NCI-H1694 (cell line): ENCODE measurements at regions not wholly inside any gene's neighbourhood (a gene's known extent, or its start where the extent isn't known, plus 50 kb on each side); places are given as distances from the start of the nearest gene placed in this dataset.
"Not testable (repeated sequence)": the region's sequence is repeated elsewhere in the genome, so short reads cannot be mapped to it uniquely, and the experiment has no call there.

Source experiments
- DNase-seq: peaks from one replicate; lab custom pipeline; 2025; lab: John Stamatoyannopoulos, UW

DNA sequence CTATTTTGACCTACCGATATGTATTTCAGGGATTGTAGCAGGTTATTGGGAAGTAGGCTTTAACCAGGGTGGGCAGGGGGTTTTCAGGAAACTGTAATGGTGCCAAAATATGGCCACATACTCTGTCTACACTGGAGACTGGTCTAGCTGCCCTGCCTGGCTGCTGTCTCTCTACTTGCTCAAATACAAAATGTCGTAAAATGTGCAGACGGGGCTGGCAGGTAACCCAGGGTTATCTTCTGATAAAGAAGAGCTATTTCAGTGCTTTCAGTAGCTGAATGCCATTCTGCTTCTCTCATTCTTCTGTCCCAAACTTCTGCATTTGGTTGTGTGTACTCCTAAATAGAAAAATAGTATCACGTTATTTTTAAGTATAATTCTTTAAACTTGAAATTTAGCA is 616.2 kb downstream of the EPM2A start:
- DNase-seq: no peak

DNA sequence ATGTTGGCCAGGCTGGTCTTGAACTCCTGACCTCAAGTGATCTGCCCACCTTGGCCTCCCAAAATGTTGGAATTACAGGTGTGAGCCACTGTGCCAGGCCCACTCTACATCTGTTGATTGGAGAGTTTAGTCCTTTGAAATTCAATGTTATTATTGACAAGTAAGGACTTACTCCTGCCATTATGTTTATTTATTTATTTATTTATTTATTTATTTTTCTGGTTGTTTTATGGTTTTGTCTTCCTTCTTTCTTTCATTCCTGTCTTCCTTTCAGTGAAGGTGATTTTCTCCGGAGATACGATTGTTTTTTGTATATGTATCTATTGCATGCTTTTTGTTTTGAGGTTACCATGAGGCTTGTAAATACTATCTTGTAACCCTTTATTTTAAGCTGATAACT is 602.6 kb downstream of the EPM2A start:
- no peak for DNase-seq

DNA sequence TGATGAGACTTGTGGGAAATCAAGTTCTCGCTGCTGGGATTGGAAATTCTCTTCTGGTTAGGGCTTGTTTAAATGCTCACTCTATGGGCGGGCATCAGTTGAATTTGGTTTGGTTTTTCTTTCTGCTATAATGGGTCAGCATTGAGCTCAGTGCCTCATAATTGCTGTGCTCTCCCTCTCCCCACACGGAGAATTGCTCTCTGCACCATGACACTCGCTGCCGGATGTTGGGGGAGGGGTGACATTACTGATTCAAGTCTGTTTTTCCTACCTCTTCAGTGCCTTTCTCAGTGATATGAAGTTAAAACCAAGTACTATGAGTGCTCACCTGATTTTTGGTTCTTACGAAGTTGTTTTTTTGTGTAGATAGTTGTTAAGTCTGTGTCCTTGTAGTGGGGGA is 599.6 kb downstream of the EPM2A start:
- DNase-seq: no peak

DNA sequence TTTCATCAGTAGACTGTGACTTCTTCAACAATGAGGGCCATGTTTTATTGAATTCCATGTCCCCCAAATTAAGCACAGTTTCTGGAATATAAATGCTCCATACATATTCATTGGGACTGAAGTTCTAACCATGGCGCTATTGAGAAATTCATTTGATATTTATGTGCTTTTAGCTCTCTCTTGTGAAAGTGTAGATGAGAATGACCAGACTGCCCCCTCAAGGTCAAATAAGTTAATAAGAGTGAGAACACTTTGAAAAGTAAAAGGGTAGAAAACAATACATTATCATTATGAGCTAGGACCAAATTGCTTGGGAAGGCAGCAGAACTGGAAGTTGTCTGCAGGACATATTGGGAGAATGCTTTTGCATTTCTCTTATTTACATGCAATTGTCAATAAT is 597.9 kb downstream of the EPM2A start:
- no peak for DNase-seq

DNA sequence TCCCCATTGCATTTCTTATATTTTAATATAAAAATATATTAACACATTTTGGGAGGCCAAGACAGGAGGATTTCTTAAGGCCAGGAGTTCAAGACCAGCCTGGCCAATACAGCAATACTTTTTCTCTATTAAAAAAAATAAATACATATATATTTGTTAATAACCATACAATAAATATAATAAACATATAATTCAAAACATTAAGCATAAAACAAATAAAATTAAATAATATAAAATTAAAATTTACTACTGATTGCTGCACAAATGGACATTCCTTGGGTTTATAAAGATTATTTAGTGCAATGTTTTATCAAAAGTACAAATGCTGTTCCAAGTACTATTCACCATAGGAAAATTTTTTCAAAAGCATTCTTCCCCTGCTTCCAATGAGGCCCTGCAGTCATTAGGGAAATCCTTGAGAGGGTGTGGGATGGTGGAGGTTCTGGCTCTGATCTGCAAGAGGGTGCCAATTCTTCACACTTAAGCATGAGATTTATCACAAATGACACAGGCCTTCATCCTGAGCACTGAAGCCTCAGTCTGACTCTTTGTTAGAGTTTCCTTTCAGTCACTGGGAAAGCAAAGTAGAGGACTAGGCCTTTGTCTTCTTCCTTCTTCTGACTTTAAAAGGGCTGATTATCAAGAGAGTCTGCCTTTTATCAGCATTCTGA is 596.7 kb downstream of the EPM2A start:
- DNase-seq: no peak

DNA sequence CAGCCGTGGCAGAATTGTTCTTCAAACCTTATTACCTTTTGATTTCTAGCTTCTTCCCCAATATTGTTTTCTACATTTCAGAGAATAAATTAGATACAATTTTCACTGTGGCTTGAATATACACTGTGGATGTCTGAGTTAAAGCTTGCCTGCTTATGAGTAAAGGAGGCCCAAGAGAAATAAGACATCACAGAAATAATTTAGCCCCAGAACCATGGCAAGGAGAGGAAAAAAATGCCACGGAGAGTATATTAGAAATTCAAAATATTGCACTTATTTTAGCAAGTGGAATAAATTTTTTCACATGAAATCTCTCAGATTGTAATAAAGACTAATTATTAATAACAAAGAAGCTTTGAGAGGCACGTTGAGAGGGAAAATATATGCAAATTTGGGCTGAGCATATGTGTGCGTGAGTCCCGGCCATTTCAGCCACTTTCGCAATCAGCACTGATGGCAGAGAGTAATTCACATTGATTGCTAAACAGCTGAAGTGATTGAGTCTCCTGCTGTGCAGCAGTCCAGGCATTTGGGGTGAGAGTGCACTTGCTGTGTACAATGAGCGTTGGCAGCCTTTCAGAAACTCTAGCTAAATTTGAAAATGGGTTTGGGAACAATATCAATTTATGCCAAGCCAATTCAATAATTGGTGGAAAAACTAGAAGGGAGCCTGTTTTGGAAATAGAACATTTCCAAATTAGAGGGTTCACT is 596.0 kb downstream of the EPM2A start:
- no peak for DNase-seq

DNA sequence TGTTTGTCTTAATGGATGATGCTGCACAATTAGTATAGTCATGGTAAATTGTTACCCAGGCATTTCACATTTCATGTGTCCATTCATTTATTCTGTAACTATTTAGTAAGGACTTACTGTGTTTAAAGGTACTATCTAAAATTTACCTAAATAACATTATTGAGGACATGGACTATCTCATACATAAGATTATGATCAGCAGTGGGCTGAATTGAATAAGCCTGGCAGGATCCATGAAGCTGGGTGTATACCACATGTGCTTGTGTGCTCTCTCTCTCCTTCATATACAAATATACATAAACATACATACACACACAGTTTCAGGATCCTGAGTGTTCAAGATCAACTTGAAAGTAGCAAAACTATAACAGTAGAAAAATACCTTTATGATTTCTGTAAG is 595.4 kb downstream of the EPM2A start:
- no peak for DNase-seq

DNA sequence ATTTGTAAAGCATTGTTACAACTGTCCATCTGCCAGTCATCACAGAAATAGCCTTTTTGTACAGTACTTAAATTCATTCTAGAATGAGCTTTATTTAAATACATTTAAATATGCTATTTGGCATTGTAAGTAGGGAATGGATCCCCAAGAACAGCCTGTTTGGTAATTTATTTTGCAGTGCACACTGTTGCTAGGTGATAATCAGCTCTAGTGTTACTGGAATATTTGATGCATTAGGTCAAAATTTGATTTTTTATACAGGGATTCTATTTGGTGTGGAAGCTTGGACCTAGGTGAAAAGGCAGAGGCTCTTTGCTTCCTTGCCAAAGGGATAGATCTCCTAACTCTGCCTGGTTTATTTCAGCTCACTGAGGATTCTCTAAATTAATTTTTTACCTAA is 593.7 kb downstream of the EPM2A start:
- no peak for DNase-seq

DNA sequence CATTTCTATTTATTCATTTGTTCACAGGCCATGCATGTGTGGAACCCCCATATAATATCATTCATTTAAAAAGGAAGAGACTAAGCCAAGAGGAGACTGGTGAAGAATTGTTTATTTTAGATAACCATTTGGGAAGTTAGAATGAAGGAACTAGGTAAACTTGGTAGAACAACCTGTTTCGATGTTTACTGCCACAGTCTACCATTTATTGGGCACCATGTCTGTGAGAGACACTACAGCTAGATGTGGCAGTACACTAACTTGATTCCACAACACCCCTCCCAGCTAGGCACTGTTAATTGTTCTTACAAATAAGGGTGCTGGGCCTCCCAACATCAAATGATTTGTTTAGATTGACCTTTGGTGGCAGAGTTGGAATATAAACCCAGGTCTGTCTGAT is 592.4 kb downstream of the EPM2A start:
- no peak for DNase-seq

DNA sequence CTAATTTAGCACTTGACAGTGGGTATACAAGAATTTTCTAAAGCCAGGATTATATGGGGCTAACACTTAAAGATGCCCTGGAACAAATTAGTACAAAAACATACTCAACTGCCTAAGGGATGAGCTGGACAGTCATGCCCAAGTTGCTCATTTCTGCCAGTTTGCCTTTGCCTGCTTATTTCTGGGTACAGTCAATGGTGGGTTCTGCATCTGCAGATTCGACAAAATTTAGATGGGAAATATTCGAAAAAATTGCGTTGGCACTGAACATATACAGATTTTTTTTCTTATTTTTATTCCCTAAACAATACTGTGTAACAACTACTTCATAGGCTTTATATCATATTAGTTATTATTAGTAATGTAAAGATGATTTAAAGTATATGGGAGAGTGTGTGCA is 591.9 kb downstream of the EPM2A start:
- DNase-seq: no peak

DNA sequence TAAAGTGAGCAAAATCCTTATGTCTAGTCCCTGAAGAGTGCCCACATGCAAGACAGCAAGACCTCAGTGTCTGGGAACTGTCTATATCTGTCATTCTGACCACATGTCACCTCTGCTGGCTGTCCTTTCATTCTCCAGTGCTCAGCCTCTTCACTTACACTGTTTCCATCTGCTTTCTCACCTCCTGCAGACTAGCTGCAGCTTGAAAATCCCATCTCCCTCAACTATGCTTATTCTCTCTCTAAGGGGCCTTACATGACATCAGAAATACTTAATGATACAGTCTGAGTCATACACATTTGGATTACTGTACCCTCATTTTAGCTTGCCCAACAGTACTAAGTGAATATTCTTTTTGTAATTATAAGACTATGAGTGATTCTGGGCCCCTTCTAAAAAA is 587.8 kb downstream of the EPM2A start:
- no peak for DNase-seq

DNA sequence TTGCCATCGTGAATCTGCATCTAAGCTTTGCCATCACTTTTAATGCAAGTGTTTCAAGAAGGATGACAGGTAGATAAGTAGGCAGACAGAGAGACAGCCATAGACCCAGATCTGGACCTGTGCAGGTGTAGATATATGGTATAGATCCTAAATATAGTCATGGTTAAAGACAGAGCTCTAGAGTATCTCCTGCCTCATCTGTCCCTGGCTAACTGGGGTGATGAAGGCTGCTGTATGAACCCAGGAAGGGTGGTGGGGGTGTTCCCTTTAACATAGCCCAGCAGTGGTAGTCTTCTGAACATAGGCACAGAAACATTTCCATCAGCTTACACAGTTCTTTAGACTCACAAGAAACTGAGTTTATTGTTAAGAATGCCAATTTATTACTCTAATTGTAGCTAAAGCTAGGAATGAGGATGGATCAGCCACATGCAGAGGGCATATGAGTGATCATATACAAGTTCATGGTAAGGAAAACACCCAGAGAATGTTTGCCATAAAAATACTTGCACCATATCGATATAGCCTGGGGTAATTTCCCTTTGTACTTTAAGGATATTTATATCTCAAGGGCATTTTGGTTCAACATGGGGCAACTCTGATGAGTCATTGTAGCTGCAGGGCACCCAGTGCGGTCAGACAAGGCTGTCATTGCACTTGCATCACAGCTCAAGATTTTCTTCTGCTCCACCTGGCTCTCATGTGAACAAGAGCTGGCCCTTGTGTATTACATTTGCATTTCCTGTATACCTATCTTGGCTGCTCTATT is 587.2 kb downstream of the EPM2A start:
- DNase-seq: no peak

DNA sequence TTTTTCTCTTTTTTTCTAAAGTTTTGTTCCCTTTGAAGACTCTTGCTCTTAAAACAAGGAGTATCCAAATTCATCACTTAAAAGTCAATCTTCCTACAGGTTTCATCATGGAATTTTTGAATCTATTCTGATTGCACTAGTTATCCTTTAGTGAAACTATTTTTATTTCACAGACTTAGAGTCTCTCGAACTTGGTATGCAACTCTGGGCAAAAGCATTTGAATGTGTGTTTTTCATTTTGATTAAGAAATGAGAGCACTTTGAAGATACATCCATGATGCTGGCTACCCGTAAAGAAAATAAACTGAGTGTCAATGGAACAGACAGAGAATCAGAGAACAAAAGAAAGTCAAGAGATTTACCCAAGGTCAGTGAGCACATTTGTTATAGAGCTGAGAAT is 586.5 kb downstream of the EPM2A start:
- no peak for DNase-seq

DNA sequence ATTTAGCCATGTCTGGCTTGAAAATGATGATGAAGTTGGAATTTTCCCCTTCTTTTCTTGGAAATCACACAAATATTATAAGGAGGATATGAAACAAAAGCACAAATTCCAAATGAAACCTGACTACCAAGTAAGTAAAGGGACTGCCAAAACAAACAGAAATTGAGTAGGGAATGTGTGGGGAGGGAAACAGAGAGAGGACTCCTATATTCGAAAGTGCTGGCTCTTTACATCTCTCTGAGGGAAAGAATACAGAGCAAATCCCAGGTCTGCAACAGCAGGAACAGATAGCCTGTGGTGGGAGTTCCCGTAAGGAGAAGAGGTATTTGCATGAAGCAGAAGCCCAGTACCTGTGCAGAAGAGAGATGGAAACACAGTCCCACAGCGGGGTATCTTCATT is 583.7 kb downstream of the EPM2A start:
- no peak for DNase-seq

DNA sequence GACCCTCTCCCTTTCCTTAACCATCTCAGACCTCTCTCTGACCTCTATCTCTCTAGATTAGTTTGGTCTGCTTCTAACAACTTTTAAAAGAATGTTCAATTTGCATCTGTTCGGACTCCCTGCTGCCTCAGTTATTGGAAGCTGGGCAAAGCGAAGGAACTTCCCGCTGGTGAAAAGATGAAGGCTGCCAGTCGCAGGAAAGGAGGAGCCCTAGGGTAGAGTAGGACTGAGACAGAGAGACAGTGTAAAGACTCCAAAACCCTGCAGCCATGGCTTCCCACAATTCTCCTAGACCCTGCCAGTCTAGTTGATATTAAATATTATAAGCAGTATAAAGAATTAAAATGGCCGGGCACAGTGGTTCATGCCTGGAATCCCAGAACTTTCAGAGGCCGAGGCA is 581.8 kb downstream of the EPM2A start:
- DNase-seq: no peak

DNA sequence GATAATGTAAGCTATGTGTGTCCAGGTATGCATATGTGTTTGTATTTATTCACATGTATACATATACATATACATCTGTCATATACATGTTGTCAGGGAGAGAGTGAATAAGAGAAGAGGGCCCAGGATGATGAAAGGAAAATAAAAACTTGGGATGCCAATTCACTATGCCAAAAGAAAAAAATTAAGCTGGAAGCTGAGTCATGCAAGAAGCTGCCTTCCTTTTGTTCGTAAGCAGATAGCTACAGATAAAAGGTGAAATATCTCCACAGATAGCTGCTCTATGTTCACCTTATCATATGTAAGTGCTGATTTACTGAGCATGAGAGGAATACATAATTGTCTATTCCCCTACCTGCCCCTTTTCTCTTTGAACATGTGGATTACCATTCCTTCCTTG is 579.9 kb downstream of the EPM2A start:
- no peak for DNase-seq

DNA sequence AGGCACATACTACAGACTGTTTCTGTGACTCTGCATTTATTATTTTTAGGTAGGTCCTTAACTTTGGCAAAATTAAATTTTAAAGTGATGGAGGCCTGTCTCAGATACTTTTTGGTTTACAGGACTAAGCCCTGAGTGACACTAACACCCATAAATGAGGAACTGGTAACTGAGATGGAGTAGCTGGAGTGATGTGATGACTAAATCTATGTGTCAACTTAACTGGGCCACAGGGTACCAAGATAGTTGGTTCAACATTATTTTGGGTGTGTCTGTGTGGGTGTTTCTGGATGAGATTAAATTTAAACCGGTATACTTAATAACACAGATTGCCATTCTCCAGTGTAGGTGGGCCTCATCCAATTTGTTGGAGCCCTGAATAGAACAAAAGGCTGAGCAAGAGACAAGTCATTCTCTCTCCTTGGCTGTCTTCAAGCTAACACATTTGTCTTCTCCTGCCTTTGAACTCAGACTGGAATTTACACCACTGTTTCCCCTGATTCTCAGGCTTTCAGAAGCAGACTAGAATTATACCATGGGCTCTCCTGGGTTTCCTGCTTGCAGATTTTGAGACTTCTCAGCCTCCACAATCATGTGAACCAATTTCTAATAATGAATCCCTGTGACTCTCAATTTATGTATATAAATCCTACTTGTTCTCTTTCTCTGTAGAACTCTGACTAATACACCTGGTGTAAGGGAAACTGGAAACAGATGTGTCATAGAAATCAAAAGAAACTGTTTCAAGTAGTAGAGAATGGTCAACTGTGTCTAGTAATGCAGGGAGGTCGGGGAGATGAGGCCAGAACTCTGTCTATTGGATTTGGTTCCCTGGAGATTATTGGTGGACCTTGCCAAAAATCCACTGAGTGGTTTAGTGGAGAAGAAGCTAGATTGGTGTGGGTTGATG is 579.2 kb downstream of the EPM2A start:
- no peak for DNase-seq

DNA sequence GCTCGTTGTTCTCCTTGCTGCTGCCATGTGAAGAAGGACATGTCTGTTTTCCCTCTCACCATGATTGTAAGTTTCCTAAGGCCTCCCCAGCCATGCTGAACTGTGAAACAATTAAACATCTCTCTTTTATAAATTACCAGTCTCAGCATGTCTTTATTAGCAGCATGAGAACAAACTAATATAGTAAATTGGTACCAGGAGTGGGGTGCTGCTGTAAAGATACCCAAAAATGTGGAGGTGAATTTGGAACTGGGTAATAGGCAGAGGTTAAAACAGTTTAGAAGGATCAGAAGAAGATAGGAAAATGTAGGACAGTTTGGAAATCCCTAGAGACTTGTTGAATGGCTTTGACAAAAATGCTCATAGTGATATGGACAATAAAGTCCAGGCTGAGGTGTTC is 576.7 kb downstream of the EPM2A start:
- DNase-seq: not testable (repeated sequence)

DNA sequence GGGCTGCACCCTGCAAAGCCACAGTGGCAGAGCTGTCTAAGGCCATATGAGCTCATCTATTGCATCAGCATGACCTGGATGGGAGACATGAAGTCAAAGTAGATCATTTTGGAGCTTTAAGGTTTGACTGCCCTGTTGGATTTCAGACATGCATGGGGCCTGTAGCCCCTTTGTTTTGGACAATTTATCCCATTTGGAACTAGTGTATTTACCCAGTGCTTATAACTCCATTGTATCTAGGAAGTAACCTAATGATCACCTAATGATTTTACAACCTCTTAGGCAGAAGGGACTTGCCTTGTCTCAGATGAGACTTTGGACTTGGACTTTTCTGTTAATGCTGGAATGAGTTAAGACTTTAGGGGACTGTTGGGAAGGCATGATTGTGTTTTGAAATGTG is 575.4 kb downstream of the EPM2A start:
- DNase-seq: no peak

DNA sequence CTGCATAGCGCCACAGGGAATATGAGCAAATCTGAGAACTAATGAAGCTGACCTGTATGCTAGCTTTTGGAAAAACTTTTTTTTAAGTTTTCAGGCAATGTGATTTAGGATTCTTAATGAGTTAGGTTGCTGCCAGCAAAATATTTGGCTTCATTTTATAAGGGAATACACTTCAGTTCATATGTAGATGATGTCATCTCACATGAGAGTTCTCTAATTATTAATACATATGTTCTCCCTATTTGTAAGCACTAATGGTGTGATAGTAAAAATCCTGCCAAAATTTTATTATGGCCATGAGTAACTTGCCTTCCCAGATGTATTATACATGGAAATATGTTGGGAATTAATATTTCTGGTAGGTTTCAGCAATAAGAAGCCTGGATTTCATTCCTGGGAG is 573.8 kb downstream of the EPM2A start:
- no peak for DNase-seq

DNA sequence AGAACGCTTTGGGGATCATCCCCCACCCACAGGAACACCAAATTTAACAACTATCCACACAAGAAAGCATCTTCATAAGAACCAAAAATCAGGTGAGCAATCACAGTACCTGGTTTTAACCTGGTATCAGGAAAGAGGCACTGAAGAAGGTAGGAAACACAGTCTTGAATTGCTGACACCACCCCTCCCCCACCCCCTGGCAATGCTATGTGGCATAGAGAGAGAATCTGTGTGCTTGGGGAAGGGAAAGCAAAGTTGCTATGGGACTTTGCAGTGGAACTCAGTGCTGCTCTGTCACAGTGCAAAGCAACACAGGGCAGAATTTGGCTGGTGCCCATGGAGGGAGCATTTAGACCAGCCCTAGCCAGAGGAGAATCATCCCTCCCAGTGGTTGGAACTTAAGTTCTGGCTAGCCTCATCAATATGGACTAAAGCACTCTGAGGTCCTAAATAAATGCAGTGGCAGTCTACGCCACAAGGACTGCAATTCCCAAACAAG is 565.5 kb downstream of the EPM2A start:
- no peak for DNase-seq

DNA sequence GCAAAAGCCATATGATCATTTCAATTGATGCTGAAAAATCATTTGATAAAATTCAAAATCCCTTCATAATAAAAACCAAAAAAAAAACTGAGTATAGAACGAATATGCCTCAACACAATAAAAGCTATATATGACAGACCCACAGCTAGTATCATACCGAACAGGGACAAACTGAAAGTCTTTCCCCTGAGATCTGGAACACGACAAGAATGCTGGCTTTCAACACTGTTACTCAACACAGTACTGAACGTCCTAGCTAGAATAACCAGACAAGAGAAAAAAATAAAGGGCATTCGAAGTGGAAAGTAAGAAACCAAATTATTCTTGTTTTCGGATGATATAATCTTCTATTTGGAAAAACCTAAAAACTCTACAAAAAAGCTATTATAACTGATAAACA is 559.9 kb downstream of the EPM2A start:
- DNase-seq: no peak
